Liver (tissue), 3 donors: ENCODE measurements at regions not wholly inside any gene's neighbourhood (a gene's known extent, or its start where the extent isn't known, plus 50 kb on each side); places are given as distances from the start of the nearest gene placed in this dataset.

Experiments
- CTCF ChIP-seq: fragments of 150-350 bp; IDR thresholded peaks from 2 replicates; pipeline ENCODE4 v1.5.1; 2017; ENCODE audit warnings: improper control_type of control experiment, low read depth, low read length; ENCODE audit not compliant: missing input control
- RAD21 ChIP-seq, 2 donors: IDR thresholded peaks; 2 replicates each; pipeline ENCODE4 v1.6.1; 2016; ENCODE audit warnings: antibody characterized with exemption in 2 of 2, mild to moderate bottlenecking in 2 of 2
- donor health status: healthy.
- donor health status: healthy.

- TF ChIP-seq CTCF (no peak), RAD21 (IDR thresholded peaks at IDR 0.05) (no peak)
Measured at GRCh38 chr2:21217442-21217841, 93.7 kb downstream of the TDRD15 start.
